ENCODE measurements at regions not wholly inside any gene's neighbourhood (a gene's known extent, or its start where the extent isn't known, plus 50 kb on each side); places are given as distances from the start of the nearest gene placed in this dataset.
"Not testable (repeated sequence)": the region's sequence is repeated elsewhere in the genome, so short reads cannot be mapped to it uniquely, and the experiment has no call there.

DNA sequence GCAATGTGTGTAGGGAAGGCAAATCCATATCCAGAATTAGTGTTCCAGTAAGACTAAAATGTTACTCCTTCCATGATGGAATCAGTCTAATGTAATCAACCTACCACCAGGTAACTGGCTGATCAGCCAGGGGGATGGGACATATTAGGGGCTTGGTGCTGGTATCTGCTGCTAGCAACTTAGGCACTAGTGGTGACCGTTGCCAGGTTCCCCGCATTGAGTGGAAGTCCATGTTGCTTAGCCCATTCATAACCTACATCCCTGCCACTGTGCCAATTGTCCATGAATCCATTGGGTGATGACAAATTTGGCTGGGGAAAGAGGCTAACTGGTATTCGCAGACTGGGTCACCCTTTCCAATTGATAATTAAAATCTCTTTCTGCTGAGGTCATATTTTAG, 212.2 kb upstream of the ROBO1 start:
- Histone ChIP-seq H3K4me1 (ENCODE audit: control insufficient read depth in 2 of 2, insufficient read depth in 2 of 2, low read length in 2 of 2) (no peaks in the 10 kb centered on the region), H3K9me3 (ENCODE audit: control insufficient read depth in 2 of 2, low read length in 2 of 2) (no peaks in the 10 kb centered on the region), H3K36me3 (ENCODE audit: control insufficient read depth in 2 of 2, insufficient read depth in 2 of 2, low read length in 2 of 2) (no peaks in the 10 kb centered on the region), H3K9ac (ENCODE audit: low read depth in 1 of 2, low read length in 2 of 2) (no peak overlapping the region), H3K4me3 (ENCODE audit: low read length in 2 of 2) (no peak overlapping the region), H3K27ac (ENCODE audit: low read depth in 2 of 2, low read length in 2 of 2) (no peak overlapping the region), H3K27me3 (ENCODE audit: control insufficient read depth in 2 of 2, insufficient read depth in 2 of 2, low read length in 2 of 2) (no peaks in the 10 kb centered on the region)

DNA sequence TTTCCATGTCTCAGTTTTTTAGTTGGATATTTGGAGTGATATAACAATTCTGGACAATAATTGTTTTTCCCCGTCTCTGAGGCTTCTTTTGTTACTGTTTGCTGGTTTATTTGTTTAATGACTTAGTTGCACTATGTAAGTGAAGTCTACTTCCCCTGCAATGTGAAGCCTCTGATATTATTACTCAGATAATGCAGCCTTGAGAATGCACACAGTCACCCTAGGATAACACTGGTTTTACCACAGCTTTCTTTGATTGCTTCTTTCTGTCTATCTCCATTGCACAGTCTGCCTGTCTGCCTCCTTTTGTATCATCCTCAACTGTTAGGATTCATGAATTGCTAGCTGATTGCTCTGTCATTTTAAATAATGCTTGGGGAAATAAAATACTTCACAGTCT, 208.7 kb upstream of the ROBO1 start:
- H3K27me3 ChIP-seq (ENCODE audit: control insufficient read depth in 2 of 2, insufficient read depth in 2 of 2, low read length in 2 of 2), result no peaks in the 10 kb centered on the region
- H3K9ac ChIP-seq (ENCODE audit: low read depth in 1 of 2, low read length in 2 of 2), result no peak overlapping the region
- H3K36me3 ChIP-seq (ENCODE audit: control insufficient read depth in 2 of 2, insufficient read depth in 2 of 2, low read length in 2 of 2), result no peaks in the 10 kb centered on the region
- no peak overlapping the region for H3K4me3 ChIP-seq (ENCODE audit: low read length in 2 of 2)
- H3K9me3 ChIP-seq (ENCODE audit: control insufficient read depth in 2 of 2, low read length in 2 of 2), result no peaks in the 10 kb centered on the region
- no peak overlapping the region for H3K27ac ChIP-seq (ENCODE audit: low read depth in 2 of 2, low read length in 2 of 2)
- H3K4me1 ChIP-seq (ENCODE audit: control insufficient read depth in 2 of 2, insufficient read depth in 2 of 2, low read length in 2 of 2), result no peaks in the 10 kb centered on the region

DNA sequence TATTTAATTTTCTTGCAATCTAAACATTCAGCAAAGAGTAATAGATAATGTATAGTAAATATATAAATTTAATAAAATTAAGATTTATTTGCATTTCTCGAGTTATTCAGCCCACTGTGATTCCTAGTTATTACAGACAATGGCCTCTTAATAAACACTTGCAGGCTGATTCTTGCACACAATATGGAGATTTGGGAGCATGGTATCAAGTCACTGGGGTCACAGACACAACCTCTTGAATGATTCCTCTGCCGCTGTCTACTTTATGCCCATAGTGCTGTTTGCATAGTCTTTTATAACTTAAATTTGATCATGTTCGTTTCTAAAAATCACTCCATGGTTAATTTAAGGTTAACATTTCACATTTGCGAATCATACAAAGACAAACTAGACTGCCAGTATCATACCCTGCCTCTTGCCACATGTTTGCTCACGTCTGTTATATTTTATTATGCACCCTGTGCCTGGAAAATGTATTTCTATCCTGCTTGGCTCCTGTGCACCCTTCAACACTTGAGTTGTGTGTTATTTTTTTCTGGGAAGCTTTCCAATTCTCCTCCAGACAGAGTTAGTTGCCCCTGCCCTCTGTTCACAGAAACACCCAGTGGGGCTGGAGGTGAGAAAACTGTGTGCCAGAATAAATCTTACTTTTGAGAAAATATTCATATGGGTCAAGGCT, 206.3 kb upstream of the ROBO1 start:
- Histone ChIP-seq H3K27me3 (ENCODE audit: control insufficient read depth in 2 of 2, insufficient read depth in 2 of 2, low read length in 2 of 2) (no peaks in the 10 kb centered on the region), H3K9me3 (ENCODE audit: control insufficient read depth in 2 of 2, low read length in 2 of 2) (no peaks in the 10 kb centered on the region), H3K36me3 (ENCODE audit: control insufficient read depth in 2 of 2, insufficient read depth in 2 of 2, low read length in 2 of 2) (no peaks in the 10 kb centered on the region), H3K9ac (ENCODE audit: low read depth in 1 of 2, low read length in 2 of 2) (no peak overlapping the region), H3K4me3 (ENCODE audit: low read length in 2 of 2) (no peak overlapping the region), H3K27ac (ENCODE audit: low read depth in 2 of 2, low read length in 2 of 2) (no peak overlapping the region), H3K4me1 (ENCODE audit: control insufficient read depth in 2 of 2, insufficient read depth in 2 of 2, low read length in 2 of 2) (no peaks in the 10 kb centered on the region)

DNA sequence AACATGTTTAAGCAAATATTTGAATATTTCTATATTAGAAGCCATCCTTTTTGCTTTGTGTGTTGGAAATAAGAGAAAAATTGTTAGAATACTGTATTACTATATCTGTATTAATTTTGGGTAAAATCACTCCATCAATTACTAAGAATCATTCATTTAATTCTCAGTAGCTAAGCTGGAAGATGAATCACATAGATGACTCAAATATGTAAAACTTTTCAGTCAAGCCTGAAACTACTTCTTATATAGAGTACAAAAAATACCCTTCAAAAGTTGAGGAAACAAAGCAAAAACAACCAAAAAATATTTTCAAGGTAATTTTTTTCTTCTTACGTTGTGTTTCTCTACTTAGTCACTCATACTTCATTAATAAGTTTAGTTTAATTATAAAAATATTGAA, 205.7 kb upstream of the ROBO1 start:
- no peaks in the 10 kb centered on the region for H3K27me3 ChIP-seq (ENCODE audit: control insufficient read depth in 2 of 2, insufficient read depth in 2 of 2, low read length in 2 of 2)
- no peak overlapping the region for H3K4me3 ChIP-seq (ENCODE audit: low read length in 2 of 2)
- H3K4me1 ChIP-seq (ENCODE audit: control insufficient read depth in 2 of 2, insufficient read depth in 2 of 2, low read length in 2 of 2), result no peaks in the 10 kb centered on the region
- no peak overlapping the region for H3K27ac ChIP-seq (ENCODE audit: low read depth in 2 of 2, low read length in 2 of 2)
- H3K9me3 ChIP-seq (ENCODE audit: control insufficient read depth in 2 of 2, low read length in 2 of 2), result no peaks in the 10 kb centered on the region
- no peak overlapping the region for H3K9ac ChIP-seq (ENCODE audit: low read depth in 1 of 2, low read length in 2 of 2)
- no peaks in the 10 kb centered on the region for H3K36me3 ChIP-seq (ENCODE audit: control insufficient read depth in 2 of 2, insufficient read depth in 2 of 2, low read length in 2 of 2)

DNA sequence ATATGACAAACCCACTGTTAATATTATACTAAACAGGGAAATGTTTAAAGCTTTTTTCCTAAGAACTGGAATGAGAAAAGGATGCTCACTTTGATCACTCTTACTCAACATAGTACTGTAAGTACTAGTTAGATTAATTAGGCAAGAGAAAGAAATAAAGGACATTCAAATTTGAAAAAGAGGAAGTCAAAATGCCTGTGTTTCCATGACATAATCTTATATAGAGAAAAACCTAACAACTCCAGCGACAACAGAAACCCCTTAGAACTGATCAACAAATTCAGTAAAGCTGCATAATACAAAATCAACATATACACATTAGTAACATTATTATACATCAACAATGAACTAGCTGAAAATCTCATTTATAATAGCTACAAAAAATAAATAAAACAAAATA, 200.6 kb upstream of the ROBO1 start:
- H3K27ac ChIP-seq (ENCODE audit: low read depth in 2 of 2, low read length in 2 of 2), result no peak overlapping the region
- no peak overlapping the region for H3K9ac ChIP-seq (ENCODE audit: low read depth in 1 of 2, low read length in 2 of 2)
- no peaks in the 10 kb centered on the region for H3K4me1 ChIP-seq (ENCODE audit: control insufficient read depth in 2 of 2, insufficient read depth in 2 of 2, low read length in 2 of 2)
- no peaks in the 10 kb centered on the region for H3K9me3 ChIP-seq (ENCODE audit: control insufficient read depth in 2 of 2, low read length in 2 of 2)
- no peaks in the 10 kb centered on the region for H3K27me3 ChIP-seq (ENCODE audit: control insufficient read depth in 2 of 2, insufficient read depth in 2 of 2, low read length in 2 of 2)
- no peak overlapping the region for H3K4me3 ChIP-seq (ENCODE audit: low read length in 2 of 2)
- no peaks in the 10 kb centered on the region for H3K36me3 ChIP-seq (ENCODE audit: control insufficient read depth in 2 of 2, insufficient read depth in 2 of 2, low read length in 2 of 2)

DNA sequence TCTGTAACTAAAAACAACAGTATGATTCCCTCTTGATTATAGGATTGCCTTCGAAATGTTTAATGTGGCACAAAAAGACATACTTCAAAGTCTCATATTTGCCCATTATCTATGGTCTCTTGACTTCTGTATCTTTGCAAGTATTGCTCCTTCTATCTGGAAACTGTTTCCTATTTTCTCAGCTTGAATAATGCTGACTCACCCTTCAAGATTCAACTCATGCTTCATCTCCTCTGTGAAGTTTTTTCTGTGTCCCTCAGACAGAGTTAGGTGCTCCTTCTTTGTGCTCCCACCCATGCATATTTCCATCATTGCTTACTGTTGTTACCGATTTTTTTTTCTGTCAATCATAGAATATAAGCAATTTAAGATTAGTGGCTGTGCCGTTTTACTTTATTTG, 192.8 kb upstream of the ROBO1 start:
- Histone ChIP-seq H3K27me3 (ENCODE audit: control insufficient read depth in 2 of 2, insufficient read depth in 2 of 2, low read length in 2 of 2) (no peaks in the 10 kb centered on the region), H3K9ac (ENCODE audit: low read depth in 1 of 2, low read length in 2 of 2) (no peak overlapping the region), H3K36me3 (ENCODE audit: control insufficient read depth in 2 of 2, insufficient read depth in 2 of 2, low read length in 2 of 2) (no peaks in the 10 kb centered on the region), H3K27ac (ENCODE audit: low read depth in 2 of 2, low read length in 2 of 2) (no peak overlapping the region), H3K9me3 (ENCODE audit: control insufficient read depth in 2 of 2, low read length in 2 of 2) (no peaks in the 10 kb centered on the region), H3K4me3 (ENCODE audit: low read length in 2 of 2) (no peak overlapping the region), H3K4me1 (ENCODE audit: control insufficient read depth in 2 of 2, insufficient read depth in 2 of 2, low read length in 2 of 2) (no peaks in the 10 kb centered on the region)

DNA sequence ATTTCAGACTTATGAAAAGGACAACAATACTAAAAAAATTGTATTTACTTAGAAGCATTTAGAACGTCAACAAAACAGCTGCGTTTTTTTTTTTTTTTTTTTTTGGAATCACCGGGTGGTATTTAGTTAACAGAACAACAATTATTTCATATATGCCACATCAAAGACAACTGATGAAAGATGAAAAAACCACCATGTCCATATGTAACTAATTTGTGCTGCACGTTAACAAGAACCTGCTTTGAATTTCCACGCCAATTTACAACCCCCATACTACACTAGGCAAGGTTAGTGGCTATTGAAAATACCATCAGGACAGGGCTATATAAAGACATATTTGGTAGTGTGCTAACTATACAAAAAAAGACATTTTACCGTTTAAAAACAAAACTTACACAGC, 189.3 kb upstream of the ROBO1 start:
- no peaks in the 10 kb centered on the region for H3K4me1 ChIP-seq (ENCODE audit: control insufficient read depth in 2 of 2, insufficient read depth in 2 of 2, low read length in 2 of 2)
- H3K36me3 ChIP-seq (ENCODE audit: control insufficient read depth in 2 of 2, insufficient read depth in 2 of 2, low read length in 2 of 2), result no peaks in the 10 kb centered on the region
- H3K27ac ChIP-seq (ENCODE audit: low read depth in 2 of 2, low read length in 2 of 2), result no peak overlapping the region
- H3K4me3 ChIP-seq (ENCODE audit: low read length in 2 of 2), result no peak overlapping the region
- H3K9ac ChIP-seq (ENCODE audit: low read depth in 1 of 2, low read length in 2 of 2), result no peak overlapping the region
- no peaks in the 10 kb centered on the region for H3K9me3 ChIP-seq (ENCODE audit: control insufficient read depth in 2 of 2, low read length in 2 of 2)
- H3K27me3 ChIP-seq (ENCODE audit: control insufficient read depth in 2 of 2, insufficient read depth in 2 of 2, low read length in 2 of 2), result no peaks in the 10 kb centered on the region

DNA sequence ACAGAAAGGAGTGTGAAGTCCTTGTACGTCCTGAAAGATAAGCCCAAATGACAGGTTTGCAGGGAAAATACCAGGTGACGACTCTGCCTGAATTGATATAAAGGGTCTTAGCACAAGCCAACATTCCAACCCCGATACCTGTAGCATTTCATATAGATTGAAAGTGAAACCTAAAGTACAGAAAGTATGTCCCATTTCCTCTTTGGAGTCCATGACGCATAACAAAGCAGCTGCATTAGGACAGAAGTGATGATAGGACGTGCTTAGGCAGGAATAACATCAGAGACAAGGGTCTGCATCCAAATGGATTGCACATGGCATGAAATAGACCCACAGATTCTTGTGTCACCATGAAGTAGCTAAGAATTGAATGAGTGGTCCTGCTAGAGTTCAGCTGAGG, 187.0 kb upstream of the ROBO1 start:
- no peaks in the 10 kb centered on the region for H3K9me3 ChIP-seq (ENCODE audit: control insufficient read depth in 2 of 2, low read length in 2 of 2)
- no peak overlapping the region for H3K4me3 ChIP-seq (ENCODE audit: low read length in 2 of 2)
- H3K4me1 ChIP-seq (ENCODE audit: control insufficient read depth in 2 of 2, insufficient read depth in 2 of 2, low read length in 2 of 2), result no peaks in the 10 kb centered on the region
- no peaks in the 10 kb centered on the region for H3K36me3 ChIP-seq (ENCODE audit: control insufficient read depth in 2 of 2, insufficient read depth in 2 of 2, low read length in 2 of 2)
- H3K9ac ChIP-seq (ENCODE audit: low read depth in 1 of 2, low read length in 2 of 2), result no peak overlapping the region
- no peaks in the 10 kb centered on the region for H3K27me3 ChIP-seq (ENCODE audit: control insufficient read depth in 2 of 2, insufficient read depth in 2 of 2, low read length in 2 of 2)
- H3K27ac ChIP-seq (ENCODE audit: low read depth in 2 of 2, low read length in 2 of 2), result no peak overlapping the region

DNA sequence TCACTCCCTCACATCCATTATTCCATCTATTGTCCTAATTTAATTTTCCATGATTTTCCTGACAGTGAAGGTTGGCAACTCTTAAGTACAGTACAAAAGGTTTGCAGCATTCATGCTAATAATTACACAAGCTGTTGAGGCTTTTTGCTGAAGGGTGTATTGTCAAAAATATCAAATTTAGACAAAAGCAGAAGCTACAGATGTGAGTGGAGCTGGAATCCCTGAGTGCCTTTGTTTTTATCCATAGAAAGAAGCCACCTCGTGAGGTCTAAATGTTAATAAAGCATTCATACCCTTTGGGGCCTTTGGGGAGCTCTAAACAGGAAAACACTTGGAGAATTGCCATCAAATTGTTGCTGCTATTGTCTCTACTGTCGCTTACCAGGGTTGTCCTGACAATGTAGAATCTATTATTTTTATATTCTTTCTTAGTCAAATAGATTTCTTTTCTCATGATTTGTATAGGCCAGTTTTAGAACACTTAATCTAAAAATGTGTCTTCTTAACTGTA, 185.8 kb upstream of the ROBO1 start:
- Histone ChIP-seq H3K9ac (ENCODE audit: low read depth in 1 of 2, low read length in 2 of 2) (no peak overlapping the region), H3K27me3 (ENCODE audit: control insufficient read depth in 2 of 2, insufficient read depth in 2 of 2, low read length in 2 of 2) (no peaks in the 10 kb centered on the region), H3K36me3 (ENCODE audit: control insufficient read depth in 2 of 2, insufficient read depth in 2 of 2, low read length in 2 of 2) (no peaks in the 10 kb centered on the region), H3K9me3 (ENCODE audit: control insufficient read depth in 2 of 2, low read length in 2 of 2) (no peaks in the 10 kb centered on the region), H3K4me3 (ENCODE audit: low read length in 2 of 2) (no peak overlapping the region), H3K27ac (ENCODE audit: low read depth in 2 of 2, low read length in 2 of 2) (no peak overlapping the region), H3K4me1 (ENCODE audit: control insufficient read depth in 2 of 2, insufficient read depth in 2 of 2, low read length in 2 of 2) (no peaks in the 10 kb centered on the region)

DNA sequence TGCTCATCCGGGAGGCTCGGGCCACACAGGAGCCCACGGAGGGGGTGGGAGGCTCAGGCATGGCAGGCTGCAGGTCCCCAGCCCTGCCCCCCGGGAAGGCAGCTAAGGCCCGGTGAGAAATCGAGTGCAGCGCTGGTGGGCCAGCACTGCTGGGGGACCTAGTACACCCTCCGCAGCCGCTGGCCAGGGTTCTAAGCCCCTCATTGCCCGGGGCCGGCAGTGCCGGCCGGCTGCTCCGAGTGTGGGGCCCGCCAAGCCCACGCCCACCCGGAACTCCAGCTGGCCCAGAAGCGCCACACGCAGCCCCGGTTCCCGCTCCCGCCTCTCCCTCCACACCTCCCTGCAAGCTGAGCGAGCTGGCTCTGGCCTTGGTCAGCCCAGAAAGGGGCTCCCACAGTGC, 183.6 kb upstream of the ROBO1 start:
- H3K27ac ChIP-seq (ENCODE audit: low read depth in 2 of 2, low read length in 2 of 2); H3K4me3 ChIP-seq (ENCODE audit: low read length in 2 of 2); H3K27me3 ChIP-seq (ENCODE audit: control insufficient read depth in 2 of 2, insufficient read depth in 2 of 2, low read length in 2 of 2); H3K9me3 ChIP-seq (ENCODE audit: control insufficient read depth in 2 of 2, low read length in 2 of 2); H3K36me3 ChIP-seq (ENCODE audit: control insufficient read depth in 2 of 2, insufficient read depth in 2 of 2, low read length in 2 of 2); H3K9ac ChIP-seq (ENCODE audit: low read depth in 1 of 2, low read length in 2 of 2); H3K4me1 ChIP-seq (ENCODE audit: control insufficient read depth in 2 of 2, insufficient read depth in 2 of 2, low read length in 2 of 2): not testable (repeated sequence)

DNA sequence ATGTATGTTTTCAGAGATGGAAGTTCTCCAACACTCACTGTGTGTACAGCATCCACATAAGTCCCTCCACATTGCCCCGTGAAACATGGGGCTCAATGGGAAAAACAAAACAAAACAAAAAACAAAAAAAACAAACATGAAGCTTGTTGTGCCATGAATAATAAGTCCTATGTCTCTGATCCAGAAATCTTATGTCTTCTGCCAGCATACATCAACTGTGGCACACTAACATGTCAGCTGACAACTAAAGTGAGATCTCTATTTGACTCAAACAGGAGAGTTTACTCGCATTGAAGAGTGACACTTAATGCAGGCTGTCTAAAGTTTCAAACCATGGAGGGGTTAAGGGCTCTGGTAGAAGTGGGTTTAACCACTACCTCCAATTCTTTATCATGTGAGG, 180.2 kb upstream of the ROBO1 start:
- Histone ChIP-seq H3K9me3 (ENCODE audit: control insufficient read depth in 2 of 2, low read length in 2 of 2) (no peaks in the 10 kb centered on the region), H3K4me3 (ENCODE audit: low read length in 2 of 2) (no peak overlapping the region), H3K4me1 (ENCODE audit: control insufficient read depth in 2 of 2, insufficient read depth in 2 of 2, low read length in 2 of 2) (no peaks in the 10 kb centered on the region), H3K27ac (ENCODE audit: low read depth in 2 of 2, low read length in 2 of 2) (no peak overlapping the region), H3K9ac (ENCODE audit: low read depth in 1 of 2, low read length in 2 of 2) (no peak overlapping the region), H3K27me3 (ENCODE audit: control insufficient read depth in 2 of 2, insufficient read depth in 2 of 2, low read length in 2 of 2) (no peaks in the 10 kb centered on the region), H3K36me3 (ENCODE audit: control insufficient read depth in 2 of 2, insufficient read depth in 2 of 2, low read length in 2 of 2) (no peaks in the 10 kb centered on the region)

Measured in mucosa of rectum (tissue), 2 donors.